Kidney epithelial cell (primary cell): ENCODE measurements at regions not wholly inside any gene's neighbourhood (a gene's known extent, or its start where the extent isn't known, plus 50 kb on each side); places are given as distances from the start of the nearest gene placed in this dataset.

Experiments
- DNase-seq: peaks from one replicate; pipeline ENCODE4 v3.0.0-alpha.2; 2010; ENCODE audit warnings: low read depth
- H3K27me3 ChIP-seq: 2 replicates; pipeline ENCODE4 v1.6.0; 2011; ENCODE audit warnings: low read length; ENCODE audit not compliant: control insufficient read depth, insufficient read depth
- H3K36me3 ChIP-seq: 2 replicates; pipeline ENCODE4 v1.5.1; 2011; ENCODE audit warnings: low read length; ENCODE audit not compliant: control insufficient read depth, insufficient read depth
- H3K4me3 ChIP-seq: 2 replicates; pipeline ENCODE4 v1.5.1; 2011; ENCODE audit warnings: low read depth, mild to moderate bottlenecking, control low read depth, low read length
- TF ChIP-seq, protein P1 (sequence below): IDR thresholded peaks from 2 replicates; pipeline ENCODE4 v1.5.1; 2011; ENCODE audit warnings: mild to moderate bottlenecking, moderate library complexity, low read length, control low read depth, inconsistent platforms; ENCODE audit not compliant: insufficient read depth, poor library complexity, severe bottlenecking

DNA sequence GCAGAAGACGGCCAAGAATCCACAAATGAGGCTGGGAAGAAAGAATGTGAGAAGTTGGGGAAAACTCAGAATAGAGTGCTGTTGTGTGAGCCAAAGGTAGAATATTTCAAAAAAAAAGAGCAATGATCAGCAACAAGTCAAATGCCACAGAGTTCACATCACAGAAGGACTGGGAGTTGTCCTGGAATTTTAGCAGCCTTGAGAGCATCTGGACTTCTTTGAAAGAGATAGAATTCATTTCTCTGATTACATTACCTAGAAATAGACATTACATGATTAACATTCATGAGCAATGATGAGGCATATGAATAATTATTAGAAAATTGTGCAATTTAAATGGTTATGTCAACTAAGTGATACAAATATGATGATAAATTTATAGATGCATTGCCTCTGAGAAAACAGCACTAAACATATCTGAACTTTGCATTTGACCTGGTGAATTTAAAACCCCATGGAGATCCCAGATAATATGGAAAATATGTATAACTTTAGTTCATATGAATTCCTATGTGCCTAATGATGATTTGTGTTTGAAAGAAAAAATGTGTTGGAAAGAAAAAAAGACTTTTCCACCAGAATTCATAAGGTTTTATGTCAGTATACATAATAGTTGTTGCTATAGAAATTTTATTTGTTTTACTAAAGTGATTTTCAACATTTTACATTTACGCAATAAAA lies 186.2 kb downstream of the POSTN start:
- DNase-seq = no peak
- no peaks in the 10 kb centered on the region for H3K27me3 ChIP-seq
- H3K4me3 ChIP-seq = no peak overlapping the region
- no peaks in the 10 kb centered on the region for H3K36me3 ChIP-seq
- TF ChIP-seq, protein P1, sequence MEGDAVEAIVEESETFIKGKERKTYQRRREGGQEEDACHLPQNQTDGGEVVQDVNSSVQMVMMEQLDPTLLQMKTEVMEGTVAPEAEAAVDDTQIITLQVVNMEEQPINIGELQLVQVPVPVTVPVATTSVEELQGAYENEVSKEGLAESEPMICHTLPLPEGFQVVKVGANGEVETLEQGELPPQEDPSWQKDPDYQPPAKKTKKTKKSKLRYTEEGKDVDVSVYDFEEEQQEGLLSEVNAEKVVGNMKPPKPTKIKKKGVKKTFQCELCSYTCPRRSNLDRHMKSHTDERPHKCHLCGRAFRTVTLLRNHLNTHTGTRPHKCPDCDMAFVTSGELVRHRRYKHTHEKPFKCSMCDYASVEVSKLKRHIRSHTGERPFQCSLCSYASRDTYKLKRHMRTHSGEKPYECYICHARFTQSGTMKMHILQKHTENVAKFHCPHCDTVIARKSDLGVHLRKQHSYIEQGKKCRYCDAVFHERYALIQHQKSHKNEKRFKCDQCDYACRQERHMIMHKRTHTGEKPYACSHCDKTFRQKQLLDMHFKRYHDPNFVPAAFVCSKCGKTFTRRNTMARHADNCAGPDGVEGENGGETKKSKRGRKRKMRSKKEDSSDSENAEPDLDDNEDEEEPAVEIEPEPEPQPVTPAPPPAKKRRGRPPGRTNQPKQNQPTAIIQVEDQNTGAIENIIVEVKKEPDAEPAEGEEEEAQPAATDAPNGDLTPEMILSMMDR = no peak

DNA sequence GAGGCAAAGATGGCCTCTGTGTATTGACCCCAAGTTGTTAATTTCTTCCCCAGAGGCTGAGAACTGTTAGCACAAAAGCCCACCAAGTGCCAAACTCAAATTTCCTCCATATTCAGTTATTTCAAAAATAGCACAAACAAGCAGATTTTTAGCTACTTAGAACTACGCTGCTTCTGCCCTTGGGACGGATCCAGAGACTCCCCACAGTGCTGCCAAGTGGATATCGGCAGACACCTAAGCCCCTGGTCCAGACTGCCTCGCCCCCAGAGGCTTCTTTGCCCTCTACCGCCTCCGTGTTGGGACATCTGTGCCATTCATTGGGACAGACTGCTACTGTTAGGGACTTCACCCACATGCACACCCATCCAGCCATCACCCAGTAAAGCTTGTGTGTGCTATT lies 188.3 kb downstream of the POSTN start:
- H3K36me3 ChIP-seq = no peaks in the 10 kb centered on the region
- TF ChIP-seq, protein P1 = no peak
- no peak for DNase-seq
- H3K4me3 ChIP-seq = no peak overlapping the region
- no peaks in the 10 kb centered on the region for H3K27me3 ChIP-seq

DNA sequence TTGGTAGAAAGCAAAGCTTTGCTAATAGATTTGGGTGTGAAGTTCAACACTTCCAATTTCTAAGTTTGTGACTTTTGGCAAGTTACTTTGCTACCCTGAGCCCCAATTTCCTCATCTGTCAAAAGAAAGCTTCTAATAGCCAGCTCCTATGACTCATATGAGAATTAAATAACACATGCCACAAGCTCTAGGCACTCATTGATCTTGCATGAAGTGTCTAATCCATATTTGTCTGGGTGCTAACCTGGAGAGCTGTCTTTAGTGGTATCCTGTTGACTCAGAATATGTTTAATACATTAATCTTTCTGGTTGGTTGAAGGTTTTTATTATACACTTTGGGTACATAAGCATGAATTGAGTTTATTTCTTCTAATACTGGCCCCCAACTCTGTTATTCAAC lies 188.8 kb downstream of the POSTN start:
- no peak overlapping the region for H3K4me3 ChIP-seq
- H3K36me3 ChIP-seq = no peaks in the 10 kb centered on the region
- TF ChIP-seq, protein P1 = no peak
- no peaks in the 10 kb centered on the region for H3K27me3 ChIP-seq
- no peak for DNase-seq

DNA sequence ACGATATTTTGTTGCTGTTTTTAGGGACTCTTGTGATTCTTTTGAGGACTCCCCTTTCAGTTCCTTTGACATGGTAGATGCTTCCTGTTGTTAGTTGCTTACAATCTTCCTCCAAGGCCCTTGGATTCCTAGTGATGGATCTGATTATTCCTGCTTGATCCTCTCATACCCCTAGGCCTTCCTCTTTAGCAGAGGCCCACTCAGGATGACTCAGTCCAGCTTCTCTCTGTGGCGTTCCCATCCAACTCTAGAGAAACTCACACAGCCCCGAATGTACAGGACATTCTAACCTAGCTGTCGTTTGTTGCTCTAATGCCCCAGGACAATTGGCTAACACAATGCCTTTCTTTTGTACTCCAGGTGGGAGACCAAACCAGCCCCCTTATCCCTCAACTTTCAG lies 191.4 kb downstream of the POSTN start:
- H3K4me3 ChIP-seq = no peak overlapping the region
- no peaks in the 10 kb centered on the region for H3K36me3 ChIP-seq
- TF ChIP-seq, protein P1 = no peak
- no peak for DNase-seq
- no peaks in the 10 kb centered on the region for H3K27me3 ChIP-seq

DNA sequence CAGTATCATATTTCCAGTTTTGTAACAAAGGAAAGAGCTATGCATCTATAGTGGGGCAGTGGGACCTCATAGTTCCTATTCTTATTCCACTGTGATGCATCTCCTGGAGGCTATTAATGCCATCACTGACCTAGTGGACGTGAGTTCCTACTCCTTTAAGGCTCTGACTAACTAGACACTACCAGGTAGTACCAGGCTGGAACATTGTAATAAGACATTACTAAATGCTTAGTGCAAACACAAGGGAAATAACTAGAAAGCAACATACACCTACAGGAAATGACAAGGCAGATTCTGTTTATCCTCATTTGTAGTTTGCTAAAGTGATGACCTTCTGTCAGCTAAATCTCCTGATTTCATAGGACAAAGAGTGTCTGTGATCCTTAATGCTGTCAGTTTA lies 192.5 kb downstream of the POSTN start:
- no peaks in the 10 kb centered on the region for H3K27me3 ChIP-seq
- DNase-seq = no peak
- TF ChIP-seq, protein P1 = no peak

More for the DNA sequence above, 192.5 kb downstream of the POSTN start:
- Histone ChIP-seq H3K36me3 (no peaks in the 10 kb centered on the region), H3K4me3 (no peak overlapping the region)
